ENCODE measurements at regions not wholly inside any gene's neighbourhood (a gene's known extent, or its start where the extent isn't known, plus 50 kb on each side); places are given as distances from the start of the nearest gene placed in this dataset.

GRCh38 chr22:34001701-34002466 is 81.6 kb upstream of the LARGE1 start:
- no peaks in the 10 kb centered on the region for H4K20me1 ChIP-seq (ENCODE audit: control insufficient read depth, extremely low read depth, insufficient read depth, low read length)
- no peaks in the 10 kb centered on the region for H3K4me1 ChIP-seq (ENCODE audit: control insufficient read depth, extremely low read depth, insufficient read depth, low read length)
- no peaks in the 10 kb centered on the region for H3K27me3 ChIP-seq (ENCODE audit: control insufficient read depth, insufficient read depth, low read length)
- H3K36me3 ChIP-seq (ENCODE audit: control insufficient read depth, insufficient read depth, low read length) = no peaks in the 10 kb centered on the region
- no peak overlapping the region for H3K27ac ChIP-seq (ENCODE audit: insufficient read depth, low read length)
- TF ChIP-seq EZH2 (IDR thresholded peaks at IDR 0.05; ENCODE audit: low read length, missing control alignments) = no peak
- TF ChIP-seq CTCF (conservative IDR thresholded peaks at IDR 0.05 in 1 of 2, IDR thresholded peaks at IDR 0.05 in 1 of 2; ENCODE audit: low read depth in 1 of 2, low read length in 2 of 2) = no peak
- H3K4me2 ChIP-seq (ENCODE audit: extremely low read depth, insufficient read depth, low read length) = no peak overlapping the region
- DNase-seq (ENCODE audit: low read depth in 2 of 2) = no peak
- no peaks in the 10 kb centered on the region for H3K79me2 ChIP-seq (ENCODE audit: control insufficient read depth, insufficient read depth, low read length)
- no peak overlapping the region for H3K4me3 ChIP-seq (replicated peaks in 1 of 4; ENCODE audit: control extremely low read depth in 1 of 4, insufficient read depth in 1 of 4, low read depth in 3 of 4, low read length in 4 of 4)
- H3K9ac ChIP-seq (ENCODE audit: insufficient read depth, low read length) = no peak overlapping the region
- H3K9me3 ChIP-seq (ENCODE audit: control insufficient read depth, insufficient read depth, low read depth, low read length) = no peaks in the 10 kb centered on the region
- H2AFZ ChIP-seq (ENCODE audit: low read length) = no peak overlapping the region

- Histone ChIP-seq H3K9me3 (ENCODE audit: control insufficient read depth, insufficient read depth, low read depth, low read length) (no peaks in the 10 kb centered on the region), H3K4me2 (ENCODE audit: extremely low read depth, insufficient read depth, low read length) (no peak overlapping the region), H2AFZ (ENCODE audit: low read length) (no peak overlapping the region), H3K27ac (ENCODE audit: insufficient read depth, low read length) (no peak overlapping the region), H3K4me3 (replicated peaks in 1 of 4; ENCODE audit: control extremely low read depth in 1 of 4, insufficient read depth in 1 of 4, low read depth in 3 of 4, low read length in 4 of 4) (no peak overlapping the region), H3K79me2 (ENCODE audit: control insufficient read depth, insufficient read depth, low read length) (no peaks in the 10 kb centered on the region), H3K27me3 (ENCODE audit: control insufficient read depth, insufficient read depth, low read length) (no peaks in the 10 kb centered on the region), H3K4me1 (ENCODE audit: control insufficient read depth, extremely low read depth, insufficient read depth, low read length) (no peaks in the 10 kb centered on the region), H3K36me3 (ENCODE audit: control insufficient read depth, insufficient read depth, low read length) (no peaks in the 10 kb centered on the region), H3K9ac (ENCODE audit: insufficient read depth, low read length) (no peak overlapping the region), H4K20me1 (ENCODE audit: control insufficient read depth, extremely low read depth, insufficient read depth, low read length) (no peaks in the 10 kb centered on the region)
- no peak for DNase-seq (ENCODE audit: low read depth in 2 of 2)
- no peak for TF ChIP-seq EZH2 (IDR thresholded peaks at IDR 0.05; ENCODE audit: low read length, missing control alignments)
- no peak for TF ChIP-seq CTCF (conservative IDR thresholded peaks at IDR 0.05 in 1 of 2, IDR thresholded peaks at IDR 0.05 in 1 of 2; ENCODE audit: low read depth in 1 of 2, low read length in 2 of 2)
These were observed 83.8 kb upstream of the LARGE1 start for GRCh38 chr22:34004058-34004457.

GRCh38 chr22:34010259-34010658 is 90.0 kb upstream of the LARGE1 start:
- TF ChIP-seq CTCF (conservative IDR thresholded peaks at IDR 0.05 in 1 of 2, IDR thresholded peaks at IDR 0.05 in 1 of 2; ENCODE audit: low read depth in 1 of 2, low read length in 2 of 2) (no peak), EZH2 (IDR thresholded peaks at IDR 0.05; ENCODE audit: low read length, missing control alignments) (no peak)
- DNase-seq (ENCODE audit: low read depth in 2 of 2) = no peak
- Histone ChIP-seq H3K79me2 (ENCODE audit: control insufficient read depth, insufficient read depth, low read length) (no peaks in the 10 kb centered on the region), H3K4me3 (replicated peaks in 1 of 4; ENCODE audit: control extremely low read depth in 1 of 4, insufficient read depth in 1 of 4, low read depth in 3 of 4, low read length in 4 of 4) (no peak overlapping the region), H3K4me2 (ENCODE audit: extremely low read depth, insufficient read depth, low read length) (no peak overlapping the region), H2AFZ (ENCODE audit: low read length) (no peak overlapping the region), H3K9me3 (ENCODE audit: control insufficient read depth, insufficient read depth, low read depth, low read length) (no peaks in the 10 kb centered on the region), H3K4me1 (ENCODE audit: control insufficient read depth, extremely low read depth, insufficient read depth, low read length) (no peaks in the 10 kb centered on the region), H3K27ac (ENCODE audit: insufficient read depth, low read length) (no peak overlapping the region), H3K9ac (ENCODE audit: insufficient read depth, low read length) (no peak overlapping the region), H4K20me1 (ENCODE audit: control insufficient read depth, extremely low read depth, insufficient read depth, low read length) (no peaks in the 10 kb centered on the region), H3K27me3 (ENCODE audit: control insufficient read depth, insufficient read depth, low read length) (no peaks in the 10 kb centered on the region), H3K36me3 (ENCODE audit: control insufficient read depth, insufficient read depth, low read length) (no peaks in the 10 kb centered on the region)
